Activated naive CD8-positive, alpha-beta T cell treated with anti-CD3 and anti-CD28 coated beads for 36 hours (primary cell): ENCODE measurements at regions not wholly inside any gene's neighbourhood (a gene's known extent, or its start where the extent isn't known, plus 50 kb on each side); places are given as distances from the start of the nearest gene placed in this dataset.

ENCODE experiments used
- DNase-seq: peaks from one replicate; pipeline ENCODE4 v3.0.0; 2021
- H3K27ac Mint-ChIP-seq: one replicate; pipeline ENCODE4 v1.8.0; 2022; ENCODE audit warnings: mild to moderate bottlenecking, moderate library complexity, mixed read lengths
- H3K27me3 Mint-ChIP-seq: one replicate; pipeline ENCODE4 v1.8.0; 2022; ENCODE audit warnings: mild to moderate bottlenecking, mixed read lengths
- H3K36me3 Mint-ChIP-seq: one replicate; pipeline ENCODE4 v1.8.0; 2021; ENCODE audit warnings: mild to moderate bottlenecking, mixed read lengths
- H3K4me1 Mint-ChIP-seq: one replicate; pipeline ENCODE4 v1.8.0; 2021; ENCODE audit warnings: mixed read lengths
- H3K4me3 Mint-ChIP-seq: one replicate; pipeline ENCODE4 v1.8.0; 2022; ENCODE audit warnings: mild to moderate bottlenecking, moderate library complexity, mixed read lengths
- H3K9me3 Mint-ChIP-seq: one replicate; pipeline ENCODE4 v1.8.0; 2022; ENCODE audit warnings: mixed read lengths

- Mint-ChIP-seq H3K4me1 (peaks cover 2% of the 10 kb centered on the region), H3K9me3 (peaks cover 24% of the 10 kb centered on the region), H3K27ac (no peak overlapping the region), H3K36me3 (peaks cover 2% of the 10 kb centered on the region), H3K4me3 (no peak overlapping the region), H3K27me3 (peaks cover 86% of the 10 kb centered on the region)
- DNase-seq: no peak
Observed at GRCh38 chr6:28747083-28747630, 176.6 kb downstream of the TRIM27 start.

- no peak for DNase-seq
- peaks cover 2% of the 10 kb centered on the region for H3K4me1 Mint-ChIP-seq
- peaks cover 24% of the 10 kb centered on the region for H3K9me3 Mint-ChIP-seq
- H3K27ac Mint-ChIP-seq: no peak overlapping the region
- H3K36me3 Mint-ChIP-seq: peaks cover 2% of the 10 kb centered on the region
- no peak overlapping the region for H3K4me3 Mint-ChIP-seq
- H3K27me3 Mint-ChIP-seq: peaks cover 88% of the 10 kb centered on the region
Observed at GRCh38 chr6:28747631-28748157, 176.1 kb downstream of the TRIM27 start.

GRCh38 chr6:28748192-28748591 is 175.6 kb downstream of the TRIM27 start:
- no peak overlapping the region for H3K4me3 Mint-ChIP-seq

GRCh38 chr6:28750926-28751458 is 172.8 kb downstream of the TRIM27 start:
- peaks cover 89% of the 10 kb centered on the region for H3K27me3 Mint-ChIP-seq
- H3K4me1 Mint-ChIP-seq: no peaks in the 10 kb centered on the region

More at GRCh38 chr6:28748192-28748591, 175.6 kb downstream of the TRIM27 start:
- DNase-seq: no peak
- H3K4me1 Mint-ChIP-seq: no peaks in the 10 kb centered on the region
- H3K9me3 Mint-ChIP-seq: peaks cover 21% of the 10 kb centered on the region
- peaks cover 88% of the 10 kb centered on the region for H3K27me3 Mint-ChIP-seq
- H3K27ac Mint-ChIP-seq: no peak overlapping the region
- H3K36me3 Mint-ChIP-seq: peaks cover 2% of the 10 kb centered on the region

GRCh38 chr6:28751514-28751913 is 172.3 kb downstream of the TRIM27 start:
- Mint-ChIP-seq H3K27me3 (peaks cover 87% of the 10 kb centered on the region), H3K9me3 (peaks cover 16% of the 10 kb centered on the region), H3K4me3 (no peak overlapping the region), H3K4me1 (no peaks in the 10 kb centered on the region), H3K36me3 (peaks cover 2% of the 10 kb centered on the region), H3K27ac (no peak overlapping the region)
- no peak for DNase-seq

More at GRCh38 chr6:28750926-28751458, 172.8 kb downstream of the TRIM27 start:
- no peak overlapping the region for H3K27ac Mint-ChIP-seq
- H3K4me3 Mint-ChIP-seq: no peak overlapping the region
- peaks cover 17% of the 10 kb centered on the region for H3K9me3 Mint-ChIP-seq
- H3K36me3 Mint-ChIP-seq: peaks cover 2% of the 10 kb centered on the region
- no peak for DNase-seq

GRCh38 chr6:28751963-28752350 is 171.8 kb downstream of the TRIM27 start:
- H3K27ac Mint-ChIP-seq: no peak overlapping the region
- H3K36me3 Mint-ChIP-seq: peaks cover 2% of the 10 kb centered on the region
- H3K27me3 Mint-ChIP-seq: peaks cover 88% of the 10 kb centered on the region
- H3K9me3 Mint-ChIP-seq: peaks cover 15% of the 10 kb centered on the region
- no peak overlapping the region for H3K4me3 Mint-ChIP-seq
- H3K4me1 Mint-ChIP-seq: no peaks in the 10 kb centered on the region
- no peak for DNase-seq

- H3K27me3 Mint-ChIP-seq: peaks cover 80% of the 10 kb centered on the region
- H3K36me3 Mint-ChIP-seq: peaks cover 2% of the 10 kb centered on the region
- no peak overlapping the region for H3K4me3 Mint-ChIP-seq
- DNase-seq: no peak
- H3K9me3 Mint-ChIP-seq: no peaks in the 10 kb centered on the region
- no peaks in the 10 kb centered on the region for H3K4me1 Mint-ChIP-seq
- no peak overlapping the region for H3K27ac Mint-ChIP-seq
Observed at GRCh38 chr6:28757429-28758045, 166.2 kb downstream of the TRIM27 start.

- Mint-ChIP-seq H3K9me3 (no peaks in the 10 kb centered on the region), H3K4me3 (no peak overlapping the region), H3K4me1 (no peaks in the 10 kb centered on the region), H3K36me3 (peaks cover 2% of the 10 kb centered on the region), H3K27me3 (peaks cover 80% of the 10 kb centered on the region), H3K27ac (peak overlapping the region; percentile 9)
- no peak for DNase-seq
Observed at GRCh38 chr6:28758046-28758817, 165.6 kb downstream of the TRIM27 start.

GRCh38 chr6:28758818-28759235 is 165.0 kb downstream of the TRIM27 start:
- Mint-ChIP-seq H3K9me3 (no peaks in the 10 kb centered on the region), H3K36me3 (peaks cover 2% of the 10 kb centered on the region), H3K4me1 (no peaks in the 10 kb centered on the region), H3K4me3 (no peak overlapping the region), H3K27me3 (peaks cover 80% of the 10 kb centered on the region), H3K27ac (no peak overlapping the region)
- DNase-seq: no peak

- peaks cover 7% of the 10 kb centered on the region for H3K36me3 Mint-ChIP-seq
- H3K27me3 Mint-ChIP-seq: peaks cover 88% of the 10 kb centered on the region
- H3K4me1 Mint-ChIP-seq: no peaks in the 10 kb centered on the region
Observed at GRCh38 chr6:28764014-28764723, 159.6 kb downstream of the TRIM27 start.

GRCh38 chr6:28764761-28765282 is 159.0 kb downstream of the TRIM27 start:
- peaks cover 89% of the 10 kb centered on the region for H3K27me3 Mint-ChIP-seq
- no peak overlapping the region for H3K4me3 Mint-ChIP-seq
- H3K27ac Mint-ChIP-seq: no peak overlapping the region
- peaks cover 7% of the 10 kb centered on the region for H3K36me3 Mint-ChIP-seq
- H3K4me1 Mint-ChIP-seq: no peaks in the 10 kb centered on the region
- no peak for DNase-seq
- H3K9me3 Mint-ChIP-seq: peaks cover 23% of the 10 kb centered on the region

More at GRCh38 chr6:28764014-28764723, 159.6 kb downstream of the TRIM27 start:
- no peak overlapping the region for H3K27ac Mint-ChIP-seq
- H3K9me3 Mint-ChIP-seq: peaks cover 20% of the 10 kb centered on the region
- no peak overlapping the region for H3K4me3 Mint-ChIP-seq
- DNase-seq: no peak

- H3K9me3 Mint-ChIP-seq: peaks cover 24% of the 10 kb centered on the region
- peak overlapping the region; percentile 6 for H3K27ac Mint-ChIP-seq
- peaks cover 92% of the 10 kb centered on the region for H3K27me3 Mint-ChIP-seq
- DNase-seq: no peak
- H3K4me1 Mint-ChIP-seq: no peaks in the 10 kb centered on the region
- H3K36me3 Mint-ChIP-seq: peaks cover 7% of the 10 kb centered on the region
- no peak overlapping the region for H3K4me3 Mint-ChIP-seq
Observed at GRCh38 chr6:28765978-28766351, 157.8 kb downstream of the TRIM27 start.

GRCh38 chr6:28766426-28766825 is 157.4 kb downstream of the TRIM27 start:
- H3K4me3 Mint-ChIP-seq: no peak overlapping the region
- peaks cover 24% of the 10 kb centered on the region for H3K9me3 Mint-ChIP-seq
- peaks cover 96% of the 10 kb centered on the region for H3K27me3 Mint-ChIP-seq
- no peak for DNase-seq
- peak overlapping the region; percentile 6 for H3K27ac Mint-ChIP-seq
- H3K36me3 Mint-ChIP-seq: peaks cover 7% of the 10 kb centered on the region
- H3K4me1 Mint-ChIP-seq: no peaks in the 10 kb centered on the region

- DNase-seq: no peak
- H3K9me3 Mint-ChIP-seq: peaks cover 24% of the 10 kb centered on the region
- peaks cover 98% of the 10 kb centered on the region for H3K27me3 Mint-ChIP-seq
- H3K4me3 Mint-ChIP-seq: no peak overlapping the region
- H3K4me1 Mint-ChIP-seq: no peaks in the 10 kb centered on the region
- no peak overlapping the region for H3K27ac Mint-ChIP-seq
- H3K36me3 Mint-ChIP-seq: peaks cover 7% of the 10 kb centered on the region
Observed at GRCh38 chr6:28767133-28767532, 156.7 kb downstream of the TRIM27 start.
